ENCODE measurements at regions not wholly inside any gene's neighbourhood (a gene's known extent, or its start where the extent isn't known, plus 50 kb on each side); places are given as distances from the start of the nearest gene placed in this dataset.
"Not testable (repeated sequence)": the region's sequence is repeated elsewhere in the genome, so short reads cannot be mapped to it uniquely, and the experiment has no call there.

DNA sequence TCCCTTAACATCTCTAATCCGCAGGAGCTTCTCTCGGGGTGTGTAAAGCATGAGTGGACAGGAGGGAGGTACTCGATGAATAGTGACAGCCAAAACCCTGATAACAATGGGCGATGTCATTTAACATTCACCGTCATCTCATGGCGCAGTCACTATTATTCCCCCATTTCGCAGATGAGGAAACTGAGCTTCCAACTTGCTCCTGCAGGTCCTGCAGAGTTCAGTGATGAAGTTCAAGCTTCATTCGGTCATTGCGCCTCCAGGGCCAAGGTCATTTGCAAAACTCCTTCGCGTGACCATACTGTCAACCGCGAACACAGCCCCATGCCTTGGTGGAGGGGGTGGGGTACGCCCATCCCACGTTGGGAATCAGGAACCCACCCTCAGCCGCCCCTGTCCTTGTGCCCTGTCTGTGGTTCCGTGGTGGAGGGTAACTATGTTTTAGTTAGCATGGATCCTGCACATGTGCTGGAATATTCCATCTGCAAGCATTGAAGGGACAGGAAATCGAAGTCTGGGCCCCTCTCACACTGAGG, 215.5 kb downstream of the TFCP2L1 start:
- no peak for FAIRE-seq
- no peak for DNase-seq (ENCODE audit: low spot score)

DNA sequence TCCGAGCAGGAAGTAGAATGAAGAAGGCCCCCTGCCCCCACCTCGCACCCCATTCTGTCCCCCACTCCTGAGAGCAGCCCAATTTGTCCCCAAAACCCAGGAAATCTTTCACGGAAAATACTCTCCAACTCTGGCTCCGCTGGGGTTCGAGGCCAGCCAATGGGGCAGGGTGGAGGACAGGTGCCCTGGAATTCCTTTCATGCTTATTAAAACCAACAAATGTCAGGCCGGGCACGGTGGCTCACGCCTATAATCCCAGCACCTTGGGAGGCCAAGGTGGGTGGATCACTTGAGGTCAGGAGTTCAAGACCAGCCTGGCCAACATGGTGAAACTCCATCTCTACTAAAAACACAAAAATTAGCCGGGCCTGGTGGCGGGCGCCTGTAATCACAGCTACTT, 214.9 kb downstream of the TFCP2L1 start:
- DNase-seq (ENCODE audit: low spot score); FAIRE-seq: not testable (repeated sequence)

DNA sequence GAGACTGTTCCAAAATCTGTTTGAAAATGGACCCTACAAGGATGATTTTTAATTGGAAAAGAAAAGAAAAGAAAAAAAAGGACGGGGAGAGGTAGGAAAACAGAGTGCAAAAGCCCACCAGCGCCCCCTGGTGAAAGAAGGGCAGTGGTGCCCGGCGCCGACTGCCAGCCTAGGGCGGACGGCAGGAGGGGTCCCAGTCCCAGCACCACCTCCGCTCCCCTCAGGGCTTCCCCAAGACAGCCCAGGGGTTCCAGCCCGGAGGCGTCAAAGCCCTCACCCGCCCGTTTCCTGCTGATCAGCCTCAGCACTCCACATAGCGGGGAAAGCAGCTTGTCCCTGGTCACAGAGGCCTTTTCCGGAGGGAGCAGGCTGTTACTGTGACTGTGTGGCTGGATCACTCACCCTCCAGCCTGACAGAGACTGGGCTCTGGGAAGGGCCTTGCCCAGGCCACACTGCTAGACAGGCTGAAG, 213.9 kb downstream of the TFCP2L1 start:
- peak; percentile 34 for DNase-seq (ENCODE audit: low spot score)
- no peak for FAIRE-seq

DNA sequence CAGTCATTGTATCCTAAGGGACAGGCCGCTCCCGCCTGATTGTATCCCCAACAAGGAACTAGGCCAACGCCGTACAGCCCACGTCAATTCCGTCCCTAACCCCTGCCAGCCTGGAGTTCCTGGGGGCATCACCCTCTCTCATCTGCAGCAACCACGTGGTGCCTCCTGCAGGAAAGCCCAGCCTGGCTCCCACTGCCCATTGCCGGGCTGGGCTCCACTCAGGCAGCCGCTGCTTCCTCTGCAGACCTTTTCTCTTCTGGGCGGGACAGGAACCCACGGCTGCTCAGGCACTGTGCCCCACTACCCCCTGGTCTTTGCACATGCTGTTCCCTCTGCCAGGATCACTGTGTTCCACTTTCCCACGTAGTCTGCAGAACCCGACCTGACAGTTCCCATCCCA, 212.2 kb downstream of the TFCP2L1 start:
- FAIRE-seq = no peak

DNA sequence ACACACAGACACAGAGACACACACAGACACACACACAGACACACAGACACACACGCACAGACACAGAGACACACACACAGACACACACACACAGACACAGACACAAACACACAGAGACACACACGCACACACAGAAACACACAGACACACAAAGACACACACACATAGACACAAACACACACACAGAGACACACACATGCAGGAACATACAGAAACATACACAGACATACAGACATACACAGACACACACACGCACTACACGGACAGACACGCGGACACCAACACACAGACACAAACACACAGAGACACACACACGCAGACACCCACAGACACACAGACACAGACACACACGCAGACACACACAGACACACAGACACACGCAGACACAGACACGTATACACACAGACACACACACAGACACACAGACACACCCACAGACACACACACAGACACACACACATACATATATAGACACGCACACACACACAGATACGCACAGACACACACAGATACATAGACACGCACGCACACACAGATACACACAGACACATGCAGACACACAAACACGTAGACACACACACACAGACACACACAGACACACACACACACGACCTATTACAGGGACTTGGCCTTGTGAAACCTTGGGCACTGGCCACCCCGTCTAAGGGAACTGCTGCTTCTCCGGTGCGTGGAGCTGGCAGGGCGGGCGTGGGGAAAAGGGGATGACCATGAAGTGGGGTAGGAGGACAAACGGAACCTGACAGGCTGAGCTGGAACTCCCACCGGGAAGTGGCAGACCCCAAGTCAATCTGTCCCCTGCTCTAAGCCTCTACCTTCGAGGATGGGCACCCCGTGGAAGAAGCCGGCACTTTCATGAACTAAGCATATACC, 211.4 kb downstream of the TFCP2L1 start:
- FAIRE-seq (no peak), DNase-seq (ENCODE audit: low spot score) (no peak)

More for the DNA sequence above, 212.2 kb downstream of the TFCP2L1 start:
- no peak for DNase-seq (ENCODE audit: low spot score)

DNA sequence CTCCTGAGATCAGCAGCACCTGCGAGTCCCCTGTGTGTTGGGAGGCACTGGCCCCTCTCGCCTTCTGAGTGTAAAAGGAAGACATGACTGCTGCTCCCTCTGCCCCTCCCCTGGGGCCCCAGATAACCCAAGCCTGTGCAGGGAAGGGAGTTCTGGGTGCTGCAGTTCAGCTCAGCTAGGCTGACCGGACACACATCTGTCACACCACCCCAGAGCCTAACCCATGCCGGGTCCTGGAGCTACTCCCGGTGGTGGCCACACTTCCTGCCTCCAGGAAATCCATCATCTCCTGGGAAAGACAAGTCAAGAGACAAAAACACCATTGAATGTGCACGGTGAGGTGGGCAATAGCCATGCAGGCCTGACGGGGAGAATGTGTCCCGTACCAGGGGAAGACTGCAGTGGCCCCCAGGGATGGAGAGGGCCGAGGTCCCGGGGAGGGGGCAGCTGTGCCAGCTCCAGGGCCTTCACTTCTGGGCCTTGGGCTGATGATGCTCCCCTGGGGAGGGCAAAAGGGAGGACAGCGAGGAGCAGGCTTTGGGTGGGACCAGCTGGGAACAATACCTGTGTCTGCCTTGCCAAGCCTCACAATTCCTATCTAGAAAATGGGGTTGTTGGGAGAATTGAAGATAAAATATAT, 210.6 kb downstream of the TFCP2L1 start:
- DNase-seq (ENCODE audit: low spot score) (no peak), FAIRE-seq (no peak)

DNA sequence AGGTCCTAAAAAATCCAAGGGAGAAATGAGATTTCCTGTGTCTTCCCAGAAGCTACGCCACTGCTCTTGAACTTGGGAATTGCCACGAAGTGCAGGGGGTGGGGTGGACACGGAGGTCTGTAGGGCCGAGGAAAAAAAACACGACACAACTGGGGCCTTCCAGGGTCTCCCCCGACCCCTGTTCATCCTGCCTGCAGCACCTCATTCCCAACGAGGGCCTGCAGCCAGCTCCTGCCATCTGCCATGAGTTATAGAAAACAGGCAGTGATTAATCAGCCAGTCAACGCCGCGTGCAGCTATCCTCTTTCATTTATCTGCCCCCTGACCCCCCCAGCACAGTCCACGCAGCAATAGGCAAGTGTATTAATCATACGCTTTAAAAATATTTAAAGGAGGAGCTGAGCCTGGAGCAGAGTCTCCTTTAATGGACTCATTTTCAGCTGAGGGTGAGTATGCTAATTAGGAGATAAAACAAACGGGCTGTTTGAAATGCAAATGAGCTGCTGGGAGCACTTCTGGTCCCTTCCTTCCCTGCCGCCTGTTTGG, 209.9 kb downstream of the TFCP2L1 start:
- DNase-seq (ENCODE audit: low spot score) (peak; percentile 92), FAIRE-seq (no peak)

DNA sequence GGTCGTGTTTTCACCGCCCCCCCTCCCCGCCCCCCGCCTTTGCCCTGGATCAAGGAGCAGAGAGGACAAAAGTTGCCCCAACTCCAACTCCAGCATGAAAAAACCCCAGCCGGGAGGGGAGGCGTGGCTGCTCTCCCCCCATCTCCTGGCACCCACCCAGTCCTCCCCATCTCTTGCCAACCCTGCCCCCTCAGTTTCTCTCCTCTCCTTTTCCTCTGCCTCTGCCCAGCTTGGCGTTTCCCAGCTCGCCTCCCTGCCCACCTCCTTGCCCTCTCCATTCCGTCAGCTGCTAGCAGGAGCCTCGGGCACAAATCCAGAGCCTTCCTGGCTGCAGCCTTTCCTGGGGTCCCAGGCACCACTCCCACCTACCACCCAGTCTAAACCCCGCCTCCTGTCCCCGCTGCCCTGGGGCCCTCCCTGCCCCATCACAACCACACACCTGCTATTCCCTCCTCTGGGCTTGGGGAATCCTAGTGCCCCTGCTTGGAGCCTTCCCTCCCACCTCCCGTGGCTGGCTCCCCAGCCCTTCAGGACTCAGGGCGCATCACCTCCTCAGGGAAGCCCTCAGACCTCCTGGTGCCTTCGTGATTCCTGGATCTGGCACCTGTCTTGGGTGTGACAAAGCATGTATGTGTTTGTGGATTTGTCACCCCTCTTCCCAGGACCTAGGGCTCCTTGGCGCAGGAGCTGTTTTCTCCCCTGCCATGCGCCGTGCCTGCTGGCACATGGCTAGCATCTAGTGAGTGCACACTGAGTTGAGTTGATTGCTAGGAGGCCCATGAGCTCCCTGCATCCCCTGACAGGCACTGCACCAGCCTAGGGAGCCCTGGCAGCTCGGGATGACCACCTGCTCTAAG, 209.1 kb downstream of the TFCP2L1 start:
- DNase-seq (ENCODE audit: low spot score) = no peak

DNA sequence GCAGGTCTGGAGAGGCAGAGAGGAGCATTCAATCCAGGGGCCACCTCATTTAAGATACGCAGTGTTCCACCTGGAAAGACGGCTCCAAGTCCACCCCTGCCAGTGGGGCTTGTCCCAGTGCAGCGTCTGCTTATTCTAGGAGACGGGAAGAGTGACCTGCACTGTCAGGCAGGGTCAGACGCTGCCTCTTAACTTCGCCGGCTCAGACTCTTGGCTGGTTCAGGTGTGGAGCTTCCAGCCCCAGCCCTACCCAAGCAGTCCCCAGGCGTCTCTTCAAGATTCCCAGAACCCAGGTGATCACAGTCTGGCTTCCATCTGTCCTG, 208.5 kb downstream of the TFCP2L1 start:
- DNase-seq (ENCODE audit: low spot score) (no peak), FAIRE-seq (no peak)

More for the DNA sequence above, 209.1 kb downstream of the TFCP2L1 start:
- FAIRE-seq = no peak

DNA sequence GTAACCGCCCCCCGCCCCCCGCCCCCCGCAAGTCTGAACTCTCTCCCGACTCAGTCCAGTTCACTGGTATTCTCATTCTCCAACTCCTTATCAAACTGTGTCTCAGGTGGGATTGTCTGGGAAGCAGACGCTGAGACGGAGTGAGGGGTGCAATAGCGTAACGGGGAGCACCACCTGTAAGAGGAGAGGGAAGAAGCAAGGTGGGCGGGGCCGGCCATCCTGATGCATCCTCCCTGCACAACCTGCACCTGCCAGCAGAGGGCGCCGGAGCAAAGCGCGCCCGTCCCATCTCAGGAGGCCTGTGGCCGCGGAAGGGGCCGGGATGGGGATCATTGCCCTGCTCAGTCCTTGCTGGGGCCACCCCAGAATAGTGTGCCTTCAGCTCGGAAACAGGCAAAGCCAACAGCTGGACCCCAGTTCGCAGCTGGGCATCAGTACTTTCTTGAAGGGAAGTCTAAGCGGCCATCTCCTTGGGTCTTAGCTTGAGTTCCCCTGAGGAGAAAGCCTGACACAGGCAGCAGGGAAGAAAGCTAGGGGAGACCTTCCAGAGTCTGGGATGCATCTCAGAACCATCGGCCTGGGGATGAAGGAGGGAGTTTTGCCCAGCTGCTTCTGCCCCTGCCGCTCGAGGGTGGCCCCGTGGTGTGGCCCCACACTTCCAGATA, 208.0 kb downstream of the TFCP2L1 start:
- peak; percentile 17 for DNase-seq (ENCODE audit: low spot score)
- no peak for FAIRE-seq

DNA sequence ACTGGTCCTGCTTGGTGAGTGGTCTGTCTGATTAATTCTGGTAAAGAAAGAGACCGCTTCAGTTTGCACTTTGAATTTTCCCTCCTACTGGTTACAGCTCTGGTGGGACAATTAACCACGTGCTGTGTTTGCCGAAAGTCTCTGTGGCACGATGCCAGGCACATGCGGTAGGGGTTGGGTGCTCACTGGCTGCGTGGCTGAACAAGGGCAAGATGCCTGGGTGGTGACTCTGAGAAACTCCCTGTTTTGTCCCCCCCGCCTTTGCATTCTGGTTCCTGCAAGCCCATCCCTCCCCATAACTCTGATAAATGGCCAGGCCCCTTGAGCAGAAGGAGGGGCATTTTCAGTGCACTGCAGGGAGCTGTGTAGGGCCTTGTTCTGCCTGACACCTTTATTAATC, 206.1 kb downstream of the TFCP2L1 start:
- DNase-seq (ENCODE audit: low spot score) = peak; percentile 6
- no peak for FAIRE-seq

DNA sequence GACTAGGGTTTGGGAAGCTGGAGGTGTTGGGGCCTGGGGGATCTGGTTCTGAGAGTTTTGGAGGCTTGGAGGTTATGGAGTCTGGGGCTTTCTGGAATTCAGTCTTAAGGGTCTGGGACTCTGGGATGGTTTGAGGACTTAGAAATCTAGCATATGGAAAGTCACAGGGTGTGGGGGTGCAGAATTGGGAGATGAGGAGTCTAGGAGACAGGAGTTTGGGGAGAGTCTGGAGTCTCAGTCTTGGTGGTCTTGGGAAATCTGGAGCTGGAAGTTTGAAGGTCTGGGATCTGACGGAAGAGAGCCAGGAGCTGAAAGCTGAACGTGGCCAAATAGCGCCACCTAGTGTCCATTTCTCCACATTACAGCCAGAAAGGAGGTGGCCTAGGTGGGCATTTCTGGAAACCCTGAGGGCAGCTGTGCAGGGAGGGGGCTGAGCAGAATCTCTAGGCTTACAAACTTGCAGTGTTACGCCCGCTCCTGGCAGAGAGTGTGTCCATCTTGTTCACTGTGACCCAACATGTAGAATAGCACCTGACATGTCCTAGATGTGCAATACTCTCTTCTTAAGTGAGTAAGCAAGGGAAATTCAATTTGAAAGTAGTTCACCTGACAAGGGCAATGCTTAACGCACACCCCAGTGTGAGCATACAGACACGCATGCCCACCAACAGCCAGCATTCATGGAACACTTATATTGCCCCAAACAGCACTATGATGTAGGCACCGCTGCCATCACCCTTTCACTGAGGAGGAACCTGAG, 204.8 kb downstream of the TFCP2L1 start:
- DNase-seq (ENCODE audit: low spot score) (peak; percentile 41), FAIRE-seq (no peak)

DNA sequence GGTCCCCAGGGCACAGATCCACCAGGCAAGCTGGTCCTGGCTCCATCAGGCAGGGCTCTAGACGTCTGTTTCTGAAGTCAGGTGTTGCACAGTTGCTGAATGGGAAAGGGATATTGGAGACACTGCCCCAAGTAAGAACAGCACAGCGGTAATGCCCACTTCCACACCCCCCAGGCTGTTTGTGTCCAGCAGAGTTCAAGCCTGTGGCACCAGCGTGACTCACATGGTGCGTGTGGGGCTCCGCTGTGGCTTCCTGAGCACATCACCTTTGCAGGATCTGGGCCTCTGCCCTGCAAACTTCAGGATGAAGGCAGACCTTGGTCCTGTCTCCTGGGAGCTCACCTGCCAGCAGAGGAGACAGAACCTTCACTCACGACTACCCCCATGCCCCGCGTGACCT, 203.3 kb downstream of the TFCP2L1 start:
- DNase-seq (ENCODE audit: low spot score) (no peak), FAIRE-seq (no peak)

DNA sequence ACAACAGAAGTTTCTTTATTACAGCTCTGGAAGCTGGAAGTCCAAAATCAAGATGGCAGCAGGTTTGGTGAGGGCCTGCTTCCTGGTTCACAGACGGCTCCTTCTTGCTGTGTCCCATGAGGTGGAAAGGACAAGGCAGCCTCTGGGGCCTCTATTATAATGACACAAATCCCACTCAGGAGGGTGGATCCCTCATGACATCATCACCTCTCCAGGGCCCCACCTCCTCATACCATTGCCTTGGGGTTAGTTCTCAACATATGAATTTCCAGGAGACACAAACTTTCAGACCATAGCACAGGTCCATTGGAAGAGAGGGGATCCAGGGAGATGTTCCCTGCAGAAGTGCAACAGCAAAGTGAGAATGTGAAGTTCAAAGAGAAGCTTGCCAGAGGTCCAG, 202.8 kb downstream of the TFCP2L1 start:
- no peak for FAIRE-seq
- no peak for DNase-seq (ENCODE audit: low spot score)

DNA sequence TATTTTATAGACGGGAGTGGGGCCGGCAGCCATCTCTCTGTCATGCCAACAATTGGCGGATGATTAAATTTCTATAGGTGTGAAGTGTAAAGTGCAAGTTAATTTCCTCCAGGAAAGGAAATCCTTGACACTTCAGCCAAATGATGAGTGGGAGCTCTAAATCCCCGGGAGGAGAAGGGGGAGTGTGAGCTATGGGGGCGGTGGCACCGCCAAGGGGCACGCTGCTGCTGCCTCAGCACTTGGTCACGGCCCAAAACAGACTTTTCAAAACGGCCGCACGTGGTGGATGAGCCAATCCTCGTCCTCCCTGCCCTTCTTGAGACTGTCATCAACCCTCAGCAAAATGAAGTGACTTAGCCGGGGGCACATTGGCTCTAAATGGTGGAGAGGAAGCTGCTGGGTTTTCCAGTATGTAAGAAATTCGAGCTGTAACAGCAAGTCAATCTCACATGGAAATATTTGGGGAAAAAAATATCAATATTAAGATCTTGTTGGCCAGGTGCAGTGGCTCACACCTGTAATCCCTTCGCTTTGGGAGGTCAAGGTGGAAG, 200.8 kb downstream of the TFCP2L1 start:
- DNase-seq (ENCODE audit: low spot score) (no peak), FAIRE-seq (no peak)

DNA sequence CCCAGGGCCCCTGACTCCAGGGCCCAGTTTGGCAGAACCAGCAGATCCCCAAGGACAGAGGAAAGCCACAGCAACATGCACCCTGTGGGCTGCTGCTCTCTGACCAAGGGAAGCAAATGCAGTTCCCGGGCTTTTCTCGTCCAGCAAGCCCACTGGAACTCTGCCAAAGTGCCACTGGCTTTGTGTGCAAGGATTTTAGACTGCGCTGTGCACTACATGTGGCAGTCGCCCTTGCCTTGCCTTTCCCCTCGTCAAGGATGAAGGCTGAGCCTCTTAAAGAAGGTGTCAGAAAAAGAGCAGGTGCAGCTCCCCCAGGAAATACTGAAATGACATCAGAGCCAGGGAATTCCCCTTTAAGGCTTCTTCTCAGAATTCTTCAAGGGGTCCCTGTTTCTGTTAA, 199.2 kb downstream of the TFCP2L1 start:
- FAIRE-seq (no peak), DNase-seq (ENCODE audit: low spot score) (no peak)

DNA sequence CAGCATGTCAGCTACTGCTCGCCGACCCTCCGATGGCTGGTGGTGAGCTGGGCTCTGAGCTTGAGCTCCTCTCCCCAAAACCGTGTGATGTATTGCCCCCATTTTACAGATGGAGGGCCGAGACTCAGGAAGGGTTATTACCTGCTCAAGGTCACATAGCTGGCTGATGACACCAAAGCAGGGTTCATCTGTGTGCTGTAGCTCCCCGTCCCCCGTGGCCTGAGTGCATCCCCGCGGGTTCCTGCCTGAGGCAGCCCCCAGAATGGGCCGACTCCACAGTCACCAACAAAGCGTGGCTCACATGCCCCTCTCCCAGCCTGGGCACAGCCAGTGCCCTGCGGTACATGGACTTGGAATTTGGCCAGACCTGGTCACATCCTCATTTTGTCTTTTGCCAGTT, 198.6 kb downstream of the TFCP2L1 start:
- DNase-seq (ENCODE audit: low spot score) (no peak), FAIRE-seq (no peak)

DNA sequence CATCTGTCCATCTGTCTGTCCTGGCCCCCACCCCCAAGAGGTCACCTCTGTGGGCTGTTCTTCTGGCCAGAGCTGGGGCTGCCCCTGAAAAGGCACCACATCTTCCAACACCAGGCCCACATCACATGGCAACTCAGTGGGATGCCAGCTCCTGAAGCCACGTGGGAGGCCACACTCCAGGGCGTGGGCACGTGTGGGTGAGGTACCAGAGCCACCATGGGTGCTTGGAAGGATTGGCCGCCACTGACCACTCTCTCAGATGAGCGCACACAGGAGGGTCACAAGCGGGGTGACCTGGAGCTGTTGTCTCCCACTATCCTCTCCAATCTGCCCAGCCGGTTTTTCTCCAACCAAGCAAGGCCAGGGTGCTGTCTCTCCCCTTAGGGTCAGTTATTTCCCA, 197.9 kb downstream of the TFCP2L1 start:
- DNase-seq (ENCODE audit: low spot score) (no peak), FAIRE-seq (no peak)

DNA sequence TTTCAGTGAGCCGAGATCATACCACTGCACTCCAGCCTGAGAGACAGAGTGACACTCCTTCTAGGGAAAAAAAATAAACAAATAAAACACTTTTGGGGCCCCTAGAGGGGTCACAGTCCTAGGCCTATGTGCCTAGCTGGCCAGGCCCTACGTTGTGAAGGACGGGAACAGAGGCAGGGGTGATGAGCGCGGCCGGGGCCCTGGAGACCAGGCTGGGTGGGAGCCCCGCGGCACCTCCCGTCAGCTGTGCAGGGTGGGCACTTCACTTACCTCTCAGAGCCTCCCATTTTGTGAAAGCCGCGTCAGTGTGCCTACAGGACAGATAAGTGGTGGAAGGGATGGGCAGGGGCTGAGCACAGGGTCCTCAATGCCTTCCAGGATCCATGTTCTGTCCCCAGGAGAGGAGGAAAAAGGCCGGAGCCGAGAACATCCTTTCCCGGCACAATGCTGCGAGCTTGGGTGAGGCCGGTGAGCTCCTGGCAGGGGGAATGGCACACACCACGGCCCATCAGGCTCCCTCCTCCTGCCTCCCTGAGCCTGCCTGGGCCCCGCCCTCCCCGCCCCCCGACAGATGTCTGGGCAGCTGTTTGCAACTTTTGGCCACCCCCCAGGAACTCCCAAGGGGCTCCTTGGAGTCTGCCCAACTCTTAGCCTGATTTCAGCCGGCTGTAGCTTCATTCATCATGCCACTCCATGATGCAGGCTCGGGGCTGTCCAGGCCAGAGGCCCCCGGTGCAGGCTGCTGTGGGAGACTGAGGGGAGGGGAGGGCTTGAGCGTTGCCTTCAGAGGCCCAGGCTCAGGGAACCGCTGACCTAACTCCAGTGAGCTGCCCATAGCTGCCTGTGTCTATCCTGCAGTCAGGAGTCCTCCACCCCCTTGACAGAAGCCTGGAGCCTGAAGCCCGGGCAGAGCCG, 196.5 kb downstream of the TFCP2L1 start:
- FAIRE-seq = no peak
- DNase-seq (ENCODE audit: low spot score) = no peak

Data from RCC 7860 (cell line).